ENCODE measurements at regions not wholly inside any gene's neighbourhood (a gene's known extent, or its start where the extent isn't known, plus 50 kb on each side); places are given as distances from the start of the nearest gene placed in this dataset.

GRCh38 chr2:4338345-4338744 is 635.0 kb downstream of the DCDC2C start:
- TF ChIP-seq GATA1 (IDR thresholded peaks at IDR 0.05; ENCODE audit: low read depth, low read length) = no peak
- TF ChIP-seq POLR2A (IDR thresholded peaks at IDR 0.05; ENCODE audit: low read length) = no peak
- no peak for DNase-seq

- no peak for TF ChIP-seq POLR2A (IDR thresholded peaks at IDR 0.05; ENCODE audit: low read length)
- TF ChIP-seq GATA1 (IDR thresholded peaks at IDR 0.05; ENCODE audit: low read depth, low read length) = no peak
- no peak for DNase-seq
Measured at GRCh38 chr2:4340536-4340935, 637.2 kb downstream of the DCDC2C start.

DNA sequence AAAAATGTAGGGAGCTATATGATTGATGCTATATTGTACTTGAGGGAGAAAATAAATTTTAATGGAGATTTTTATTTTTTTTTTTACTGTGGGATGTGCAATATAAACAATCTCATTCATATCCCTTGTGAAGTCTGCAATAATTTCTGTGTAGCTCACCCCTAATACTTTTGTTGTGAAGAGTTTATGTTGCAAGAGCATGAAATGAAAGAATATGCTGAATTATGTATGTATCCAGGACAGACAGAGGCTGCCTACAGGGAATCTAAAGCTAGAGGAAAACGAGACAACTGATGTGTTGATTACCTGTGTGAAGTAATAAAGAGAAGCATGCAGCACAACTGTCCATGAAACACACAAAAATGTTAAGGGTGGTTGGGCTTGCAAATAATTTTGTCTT is 643.3 kb downstream of the DCDC2C start:
- TF ChIP-seq POLR2A (IDR thresholded peaks at IDR 0.05; ENCODE audit: low read length) = no peak
- no peak for TF ChIP-seq GATA1 (IDR thresholded peaks at IDR 0.05; ENCODE audit: low read depth, low read length)
- no peak for DNase-seq

GRCh38 chr2:4353668-4354067 is 650.3 kb downstream of the DCDC2C start:
- TF ChIP-seq GATA1 (IDR thresholded peaks at IDR 0.05; ENCODE audit: low read depth, low read length) (no peak), POLR2A (IDR thresholded peaks at IDR 0.05; ENCODE audit: low read length) (no peak)

GRCh38 chr2:4354164-4354563 is 650.8 kb downstream of the DCDC2C start:
- TF ChIP-seq POLR2A (IDR thresholded peaks at IDR 0.05; ENCODE audit: low read length) = no peak
- no peak for TF ChIP-seq GATA1 (IDR thresholded peaks at IDR 0.05; ENCODE audit: low read depth, low read length)
- no peak for DNase-seq

More at GRCh38 chr2:4353668-4354067, 650.3 kb downstream of the DCDC2C start:
- DNase-seq = no peak

DNA sequence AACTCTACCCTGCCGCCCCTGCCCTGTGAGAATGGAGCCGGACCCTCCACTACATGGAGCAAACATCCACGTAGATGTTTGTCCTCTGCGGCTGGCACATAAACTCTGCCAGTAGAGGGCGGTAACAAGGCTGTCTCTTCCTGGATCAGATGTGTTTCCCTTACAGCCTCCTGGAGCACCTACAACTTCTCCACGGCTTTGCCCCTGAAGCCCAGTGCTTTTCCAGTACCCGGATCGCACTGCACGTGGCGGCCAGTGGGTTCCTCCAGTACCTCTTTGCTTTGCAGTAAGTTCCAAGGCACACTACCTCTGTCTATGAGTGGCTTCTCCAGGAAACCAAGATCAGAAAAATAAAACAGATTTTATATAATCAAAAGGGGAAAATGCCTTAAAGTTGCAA is 651.3 kb downstream of the DCDC2C start:
- peak; percentile 1 to 29 for DNase-seq
- no peak for TF ChIP-seq POLR2A (IDR thresholded peaks at IDR 0.05; ENCODE audit: low read length)
- no peak for TF ChIP-seq GATA1 (IDR thresholded peaks at IDR 0.05; ENCODE audit: low read depth, low read length)

DNA sequence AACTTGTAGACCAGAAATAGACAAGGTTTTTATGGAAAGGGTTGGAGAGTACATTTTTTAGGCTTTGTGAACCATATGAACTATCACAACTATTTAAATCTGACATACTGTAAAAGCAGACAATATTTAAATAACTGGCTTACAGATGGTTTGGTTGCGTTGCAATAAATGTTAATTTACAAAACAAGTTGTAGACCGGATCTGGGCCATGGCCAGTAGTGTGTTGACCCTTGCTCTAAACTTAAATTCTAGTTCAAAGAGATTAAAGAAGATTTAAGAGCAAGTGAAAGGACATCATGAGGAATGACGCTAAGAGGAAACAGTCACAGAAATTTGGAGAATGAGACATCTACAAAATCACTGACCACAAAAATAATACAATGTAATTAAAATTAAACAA is 652.7 kb downstream of the DCDC2C start:
- DNase-seq = no peak
- TF ChIP-seq GATA1 (IDR thresholded peaks at IDR 0.05; ENCODE audit: low read depth, low read length) (no peak), POLR2A (IDR thresholded peaks at IDR 0.05; ENCODE audit: low read length) (no peak)

DNA sequence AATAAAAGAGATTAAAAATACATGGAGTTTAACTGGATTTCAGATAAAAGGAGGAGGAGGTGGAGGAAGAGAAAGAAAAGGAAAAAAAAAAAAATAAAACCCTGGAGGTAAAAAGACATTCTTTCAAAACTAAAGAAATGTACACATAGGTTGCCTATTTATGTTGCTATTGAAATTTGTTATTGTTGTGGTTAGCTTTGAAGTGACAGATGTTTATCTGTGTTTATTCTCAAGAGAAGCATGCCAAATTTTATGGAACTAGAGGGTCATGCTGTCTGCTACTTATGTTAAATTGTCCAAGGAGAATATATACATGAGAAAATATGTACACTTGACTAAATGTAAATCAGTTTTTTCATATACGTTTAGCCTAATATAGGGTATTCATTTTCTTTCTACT is 653.2 kb downstream of the DCDC2C start:
- no peak for TF ChIP-seq GATA1 (IDR thresholded peaks at IDR 0.05; ENCODE audit: low read depth, low read length)
- TF ChIP-seq POLR2A (IDR thresholded peaks at IDR 0.05; ENCODE audit: low read length) = no peak
- DNase-seq = no peak

GRCh38 chr2:4357121-4357520 is 653.7 kb downstream of the DCDC2C start:
- TF ChIP-seq GATA1 (IDR thresholded peaks at IDR 0.05; ENCODE audit: low read depth, low read length) = no peak
- no peak for TF ChIP-seq POLR2A (IDR thresholded peaks at IDR 0.05; ENCODE audit: low read length)
- DNase-seq = no peak

DNA sequence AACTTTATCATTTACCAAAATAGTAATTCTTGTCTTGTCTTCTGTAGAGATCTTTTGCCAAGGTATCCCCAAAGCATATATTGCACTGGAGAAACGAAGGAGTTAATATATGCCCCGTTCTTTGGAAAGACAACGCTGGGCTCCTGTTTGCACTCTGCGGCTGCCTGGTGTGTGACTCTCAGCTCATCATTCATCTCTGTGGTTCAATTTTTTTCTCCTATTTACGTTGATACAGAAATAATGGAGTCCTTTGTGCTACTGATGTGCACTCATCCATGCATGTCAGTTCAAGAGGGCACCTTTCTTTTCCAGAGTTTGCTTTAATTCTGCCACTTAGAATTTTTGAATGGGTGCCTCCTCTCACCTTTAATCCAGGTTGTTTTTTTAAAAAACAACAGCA is 655.5 kb downstream of the DCDC2C start:
- DNase-seq = no peak
- TF ChIP-seq POLR2A (IDR thresholded peaks at IDR 0.05; ENCODE audit: low read length) (no peak), GATA1 (IDR thresholded peaks at IDR 0.05; ENCODE audit: low read depth, low read length) (no peak)

GRCh38 chr2:4368907-4369306 is 665.5 kb downstream of the DCDC2C start:
- TF ChIP-seq GATA1 (IDR thresholded peaks at IDR 0.05; ENCODE audit: low read depth, low read length) (no peak), POLR2A (IDR thresholded peaks at IDR 0.05; ENCODE audit: low read length) (no peak)
- no peak for DNase-seq

- DNase-seq = no peak
- TF ChIP-seq POLR2A (IDR thresholded peaks at IDR 0.05; ENCODE audit: low read length) = no peak
- TF ChIP-seq GATA1 (IDR thresholded peaks at IDR 0.05; ENCODE audit: low read depth, low read length) = no peak
Measured at GRCh38 chr2:4369826-4370419, 666.5 kb downstream of the DCDC2C start.

DNA sequence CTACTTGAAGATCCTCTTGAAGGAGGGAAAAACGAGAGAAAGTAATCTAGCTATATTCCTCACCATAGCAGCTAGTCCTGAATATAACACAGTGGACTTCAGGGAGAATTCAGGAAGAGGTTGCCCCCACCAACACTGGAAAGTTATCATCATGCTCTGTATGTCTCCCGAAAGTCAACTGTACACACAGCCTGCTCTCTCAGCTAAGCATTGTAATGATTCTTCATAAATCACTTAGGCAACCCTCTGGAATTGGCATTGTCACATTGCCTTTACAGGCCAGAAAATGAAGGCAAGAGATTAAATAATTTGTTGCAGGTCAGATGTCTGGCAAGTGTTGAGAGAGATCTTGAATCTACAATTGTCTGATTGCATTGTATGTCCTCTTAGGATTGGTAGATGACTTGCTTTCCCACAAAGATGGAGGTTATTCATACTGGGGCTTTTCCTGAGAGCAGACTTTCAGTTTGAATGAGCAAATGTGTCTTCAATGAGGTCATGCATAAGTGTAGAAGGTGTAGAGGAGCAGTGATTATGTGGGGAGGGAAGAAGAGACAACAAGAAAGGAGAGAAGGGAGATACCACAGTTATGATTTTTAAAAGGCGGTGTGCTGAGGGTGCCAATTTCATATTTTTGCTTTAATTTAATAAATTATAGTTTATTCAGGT is 667.2 kb downstream of the DCDC2C start:
- TF ChIP-seq POLR2A (IDR thresholded peaks at IDR 0.05; ENCODE audit: low read length) = no peak
- TF ChIP-seq GATA1 (IDR thresholded peaks at IDR 0.05; ENCODE audit: low read depth, low read length) = no peak
- DNase-seq = no peak

- no peak for TF ChIP-seq GATA1 (IDR thresholded peaks at IDR 0.05; ENCODE audit: low read depth, low read length)
- TF ChIP-seq POLR2A (IDR thresholded peaks at IDR 0.05; ENCODE audit: low read length) = no peak
Measured at GRCh38 chr2:4381049-4381448, 677.7 kb downstream of the DCDC2C start.

GRCh38 chr2:4381773-4382172 is 678.4 kb downstream of the DCDC2C start:
- TF ChIP-seq POLR2A (IDR thresholded peaks at IDR 0.05; ENCODE audit: low read length) = no peak
- TF ChIP-seq GATA1 (IDR thresholded peaks at IDR 0.05; ENCODE audit: low read depth, low read length) = no peak

More at GRCh38 chr2:4381049-4381448, 677.7 kb downstream of the DCDC2C start:
- DNase-seq = no peak

More at GRCh38 chr2:4381773-4382172, 678.4 kb downstream of the DCDC2C start:
- DNase-seq = no peak
